GM19467 (cell line): ENCODE measurements at regions not wholly inside any gene's neighbourhood (a gene's known extent, or its start where the extent isn't known, plus 50 kb on each side); places are given as distances from the start of the nearest gene placed in this dataset.

Experiments
- ATAC-seq: cut with Tn5 transposase; IDR thresholded peaks from one replicate; pipeline ENCODE4 v1.9.1; 2021; ENCODE audit warnings: mild to moderate bottlenecking, moderate library complexity; ENCODE audit not compliant: unreplicated experiment

DNA sequence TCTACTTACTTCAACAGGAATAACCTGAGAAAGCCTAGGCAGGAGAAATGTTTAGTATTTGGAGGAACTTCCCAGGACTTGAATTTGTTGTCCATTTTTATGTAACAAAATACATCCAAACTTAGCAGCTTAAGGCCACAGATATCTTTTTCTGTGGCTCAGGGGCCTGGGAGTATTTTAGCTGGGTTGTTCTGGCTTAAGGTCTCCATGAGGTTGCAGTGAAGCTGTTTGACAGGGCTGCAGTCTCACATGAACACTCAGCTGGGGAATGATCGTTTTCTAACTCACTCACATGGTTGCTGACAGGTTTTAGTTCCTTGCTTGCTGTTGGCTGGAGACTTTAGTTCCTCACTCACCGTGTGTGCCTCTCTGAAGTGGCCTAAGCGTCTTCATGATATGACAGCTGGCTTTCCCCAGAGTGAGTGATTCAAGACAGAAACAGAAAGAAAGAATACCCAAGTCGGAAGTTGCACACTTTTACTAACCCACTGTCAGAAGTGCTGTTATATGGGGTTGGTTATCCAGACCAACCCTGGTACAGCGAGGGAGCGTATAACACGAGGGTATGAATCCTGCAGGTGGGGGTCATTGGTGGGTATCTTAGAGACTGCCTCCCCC lies 229.7 kb upstream of the TBL1XR1 start:
- ATAC-seq: peak; percentile 100

DNA sequence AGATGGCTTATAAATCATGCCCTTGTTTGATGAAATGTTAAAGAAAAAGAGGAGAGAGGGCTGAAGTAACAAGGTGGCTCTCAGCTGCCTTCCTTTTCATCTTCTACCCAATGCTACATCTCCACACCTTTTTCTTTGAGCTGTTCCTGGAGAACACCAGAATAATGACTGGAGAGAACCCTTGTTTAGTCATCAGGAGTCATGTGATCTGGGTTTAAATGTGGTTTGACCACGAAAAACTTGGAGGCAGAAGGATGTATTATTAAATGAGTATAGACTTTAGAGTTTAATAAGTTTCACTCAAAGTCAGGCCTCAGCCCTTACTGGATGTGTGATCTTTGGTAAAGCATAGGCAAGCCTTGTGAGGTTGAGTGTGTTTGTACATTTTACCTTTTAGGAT lies 230.3 kb upstream of the TBL1XR1 start:
- peak; percentile 1 for ATAC-seq

DNA sequence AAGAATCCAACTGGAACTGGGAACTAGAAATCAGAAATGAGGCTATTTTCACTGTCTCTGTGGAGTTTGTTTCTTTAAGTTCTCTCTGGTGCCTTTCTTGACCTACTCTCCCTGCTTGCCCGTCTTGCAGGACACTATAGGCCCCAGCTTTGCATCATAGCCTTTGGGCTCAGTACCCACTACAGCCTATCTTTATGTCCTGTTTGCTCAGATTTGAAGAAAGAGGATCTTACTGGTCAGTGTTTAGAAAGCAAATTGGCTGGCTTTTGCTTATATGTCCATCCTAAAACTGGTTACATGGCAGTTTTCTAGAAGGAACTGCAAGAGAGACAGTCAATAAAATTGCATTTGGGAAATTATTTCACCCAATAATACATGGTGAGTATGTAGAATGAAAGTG lies 231.8 kb upstream of the TBL1XR1 start:
- ATAC-seq: no peak

DNA sequence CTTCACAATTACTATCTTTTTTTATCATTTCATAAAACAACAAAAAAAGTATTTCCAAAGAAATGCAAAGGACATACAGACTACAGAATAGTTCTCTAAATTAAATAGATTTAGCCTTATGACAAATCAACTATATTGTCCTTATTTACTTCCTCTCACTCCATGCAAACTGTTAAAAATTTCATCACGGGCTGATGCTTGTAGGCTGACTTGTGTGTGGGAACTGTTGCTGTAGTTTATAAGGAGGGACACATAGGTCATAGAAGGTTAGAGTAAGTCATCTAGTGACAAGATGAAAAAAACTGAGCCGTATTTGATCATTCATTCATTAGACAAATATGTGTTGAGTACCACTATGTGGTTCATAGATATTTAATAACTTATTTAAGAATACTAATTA lies 232.5 kb upstream of the TBL1XR1 start:
- ATAC-seq: no peak

DNA sequence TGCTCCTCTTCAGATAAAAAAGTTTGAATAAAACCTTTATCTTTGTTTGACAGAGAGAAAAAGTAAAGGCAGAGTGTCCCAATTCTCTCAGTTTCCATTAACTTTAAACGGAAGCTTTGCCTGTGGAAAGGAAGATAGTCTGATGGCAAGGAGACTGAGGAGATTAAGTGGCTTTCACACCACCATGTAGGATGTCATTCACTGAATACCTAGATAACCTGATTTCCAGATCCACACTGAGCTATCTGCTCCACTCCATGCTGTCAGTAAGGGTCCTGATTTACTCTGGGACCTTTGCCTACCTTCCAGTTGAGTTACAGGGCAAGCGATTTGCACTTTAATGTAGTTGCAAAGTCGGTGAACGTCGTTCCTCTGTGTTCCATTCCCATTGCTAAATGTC lies 233.4 kb upstream of the TBL1XR1 start:
- ATAC-seq: no peak

DNA sequence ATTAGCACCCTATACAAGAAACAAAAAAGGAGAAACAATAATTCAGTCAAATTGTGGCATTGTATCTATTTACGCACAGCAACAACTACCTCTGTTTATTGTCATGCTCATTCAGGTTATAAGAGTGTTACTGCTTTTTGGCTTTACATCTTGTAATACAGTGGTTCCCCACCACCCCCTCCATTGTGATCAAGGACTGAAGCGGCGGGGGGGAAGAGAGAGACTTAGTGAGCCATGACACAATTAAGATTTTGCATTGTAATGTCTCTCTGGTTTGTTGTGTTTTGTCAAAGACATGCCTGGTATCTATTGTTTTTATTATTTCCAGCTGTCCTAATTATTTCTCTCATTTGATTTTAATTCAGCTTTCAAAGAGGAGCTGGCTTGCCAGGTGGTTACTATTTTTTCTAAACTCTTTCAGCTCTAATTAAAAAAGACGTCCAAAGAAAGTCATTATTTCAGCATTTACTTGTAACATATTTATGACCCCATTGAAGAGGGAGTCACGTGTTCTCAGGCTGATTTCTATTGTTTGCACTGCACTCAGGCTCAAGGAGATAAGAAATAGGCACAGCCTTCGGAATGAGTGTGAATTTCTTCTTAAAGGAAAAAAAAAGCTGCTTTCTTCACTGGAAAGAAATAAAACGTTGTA lies 234.4 kb upstream of the TBL1XR1 start:
- no peak for ATAC-seq

DNA sequence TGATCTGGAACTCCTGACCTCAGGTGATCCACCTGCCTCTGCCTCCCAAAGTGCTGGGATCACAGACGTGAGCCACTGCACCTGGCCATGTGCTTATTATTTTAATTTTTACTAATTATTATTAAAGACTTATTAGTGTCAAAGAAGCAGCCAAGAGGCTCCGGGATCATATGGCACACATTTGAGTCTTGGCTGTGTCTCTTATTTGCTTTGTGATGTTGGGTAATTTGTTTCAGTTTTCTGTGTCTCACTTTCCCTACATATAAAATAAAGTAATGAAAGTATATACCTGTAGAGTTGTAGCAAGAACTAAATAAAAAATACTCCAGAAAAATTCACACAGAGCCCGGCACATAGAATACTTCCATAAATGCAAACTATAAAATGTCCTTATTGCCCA lies 238.0 kb upstream of the TBL1XR1 start:
- ATAC-seq: no peak

DNA sequence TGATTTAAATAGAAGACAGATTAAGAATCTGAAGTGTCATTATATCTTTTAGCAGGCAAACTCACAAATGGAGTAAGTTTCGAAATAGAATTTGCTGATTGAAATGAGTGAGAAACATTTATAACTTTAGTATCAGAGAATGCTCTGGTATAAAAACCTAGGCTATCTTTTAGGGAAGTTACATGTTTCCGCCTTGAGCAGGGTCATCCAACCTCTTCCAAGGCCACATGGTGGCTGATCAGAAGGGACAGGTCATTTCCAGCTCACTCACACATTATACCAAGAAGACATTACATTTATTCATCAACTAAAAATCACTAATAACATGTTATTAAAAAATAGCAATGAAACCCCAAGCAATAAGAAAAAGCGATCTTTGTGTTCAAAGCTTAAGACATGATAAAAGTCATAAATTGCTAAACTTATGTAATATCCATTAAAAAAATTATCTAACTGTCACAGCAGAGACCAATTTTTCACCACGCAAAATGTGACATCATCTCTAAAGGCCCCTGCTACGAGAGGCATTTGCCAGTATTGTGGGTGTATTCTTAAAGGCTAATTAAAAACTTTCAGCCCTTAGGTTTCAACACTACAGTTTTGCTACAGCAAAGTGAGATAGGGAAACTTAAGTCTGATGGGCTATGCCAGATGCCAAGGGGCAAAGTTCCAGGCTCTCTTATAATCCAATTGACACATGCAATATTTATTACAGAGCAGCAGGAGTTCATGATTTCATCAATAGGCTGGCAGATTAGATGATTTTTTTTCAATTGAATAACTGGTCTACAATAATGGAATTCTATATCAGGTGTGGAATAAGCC lies 240.4 kb upstream of the TBL1XR1 start:
- ATAC-seq: no peak

DNA sequence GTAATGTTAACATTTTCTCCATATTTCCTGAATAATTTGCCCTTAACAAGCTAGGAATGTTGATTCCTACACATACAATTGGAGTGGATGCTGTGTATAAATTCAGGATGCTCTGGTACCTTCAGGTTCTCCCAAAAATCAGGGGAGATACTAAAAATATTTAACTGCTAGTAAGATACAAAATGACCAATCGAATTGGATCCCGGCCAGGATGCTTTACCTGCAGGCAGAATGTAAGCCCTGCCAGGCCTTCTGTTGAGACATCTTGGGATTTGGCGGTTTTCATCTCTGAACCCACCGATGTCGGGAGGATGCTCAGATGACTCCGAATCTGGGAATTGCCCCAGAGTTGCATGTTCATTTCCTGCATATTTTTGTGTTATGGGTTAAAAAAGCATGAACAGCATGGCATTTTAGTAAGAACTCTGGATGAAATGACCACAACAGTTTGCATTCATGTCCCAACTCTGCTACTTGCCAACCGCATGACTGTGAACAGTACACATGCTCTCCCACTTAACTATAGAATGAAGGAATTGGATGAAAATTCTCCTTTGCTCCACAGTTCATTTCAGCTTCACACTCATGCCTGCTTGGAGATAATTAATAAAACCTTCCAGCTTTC lies 241.4 kb upstream of the TBL1XR1 start:
- ATAC-seq: no peak

DNA sequence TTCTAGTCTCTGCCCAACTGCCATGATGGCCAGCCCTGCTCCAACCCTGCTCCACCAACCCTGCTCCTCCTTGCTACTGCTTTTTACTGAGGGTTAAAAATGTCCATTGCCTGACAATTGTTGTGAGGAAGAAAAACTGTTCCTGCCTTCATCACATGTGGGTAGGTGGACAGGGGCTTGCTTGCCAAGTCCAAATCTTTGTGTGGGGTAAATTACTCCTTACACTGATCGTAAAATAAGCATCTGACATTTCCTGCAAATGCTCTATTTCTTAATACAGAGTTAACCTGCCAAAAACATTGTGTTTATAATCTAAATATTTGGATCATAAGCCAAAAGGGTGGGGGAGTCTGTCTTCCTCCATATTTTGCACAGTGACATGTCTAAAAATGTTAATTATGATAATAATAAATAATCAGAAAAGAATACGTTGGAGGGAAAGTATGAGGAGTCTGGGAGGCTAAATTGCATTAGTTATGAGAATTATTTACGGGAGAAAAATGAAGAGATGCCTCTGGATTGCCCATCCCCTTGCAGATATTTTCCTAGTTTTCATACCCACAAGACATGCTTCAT lies 242.5 kb upstream of the TBL1XR1 start:
- no peak for ATAC-seq

DNA sequence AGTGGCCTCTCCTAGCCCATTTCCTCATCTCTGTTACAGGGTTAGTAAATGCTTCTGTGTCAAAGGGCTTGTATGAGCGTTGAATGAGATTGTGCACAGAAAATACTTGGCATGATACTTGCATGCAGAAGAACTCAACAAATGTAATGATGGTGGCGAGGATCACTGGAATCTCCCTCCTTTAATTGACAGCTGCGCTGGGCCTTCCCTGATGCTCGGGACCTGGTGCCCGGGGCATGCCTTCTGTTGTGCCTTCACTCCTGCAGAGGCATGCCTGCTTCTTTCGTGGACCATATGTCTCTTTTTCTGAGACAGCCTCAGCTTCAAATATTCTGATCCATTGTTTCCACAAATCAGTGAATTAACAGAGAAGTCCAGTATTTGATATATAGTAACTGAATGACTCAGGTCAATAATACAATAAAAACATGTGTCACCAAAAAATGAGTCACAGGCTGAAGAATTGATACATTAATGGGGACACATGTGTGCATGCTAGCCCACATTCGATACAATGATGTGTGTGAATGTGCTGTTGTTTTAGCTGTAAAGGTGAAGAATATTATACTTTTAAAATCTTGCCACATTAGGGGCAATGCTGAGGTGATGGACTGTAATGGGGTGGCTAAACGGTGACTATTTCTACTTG lies 243.3 kb upstream of the TBL1XR1 start:
- no peak for ATAC-seq

DNA sequence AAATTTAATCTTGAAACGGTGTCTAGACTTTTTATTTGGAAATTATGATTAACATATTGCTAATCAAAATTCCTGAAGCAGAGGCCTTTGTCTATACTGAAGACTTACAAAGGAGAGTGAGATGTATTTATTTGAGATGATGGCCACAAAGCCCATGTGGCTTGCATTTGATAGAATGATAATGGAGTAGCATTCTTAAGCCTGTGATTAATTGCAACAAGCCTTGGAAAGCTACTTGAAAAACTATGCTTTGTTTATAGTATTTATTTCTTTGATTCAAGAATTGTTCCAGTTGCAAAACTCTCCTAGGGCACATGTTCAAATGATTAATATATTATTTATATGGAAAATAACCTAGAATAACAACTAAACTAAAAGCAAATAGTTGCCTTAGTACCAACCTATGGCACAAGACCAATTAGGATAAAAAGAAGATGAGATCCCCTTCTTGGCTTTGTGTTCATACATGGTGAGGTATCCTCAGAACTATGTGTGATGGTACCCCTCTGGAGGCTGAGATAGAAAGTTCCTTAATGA lies 244.1 kb upstream of the TBL1XR1 start:
- ATAC-seq: no peak

DNA sequence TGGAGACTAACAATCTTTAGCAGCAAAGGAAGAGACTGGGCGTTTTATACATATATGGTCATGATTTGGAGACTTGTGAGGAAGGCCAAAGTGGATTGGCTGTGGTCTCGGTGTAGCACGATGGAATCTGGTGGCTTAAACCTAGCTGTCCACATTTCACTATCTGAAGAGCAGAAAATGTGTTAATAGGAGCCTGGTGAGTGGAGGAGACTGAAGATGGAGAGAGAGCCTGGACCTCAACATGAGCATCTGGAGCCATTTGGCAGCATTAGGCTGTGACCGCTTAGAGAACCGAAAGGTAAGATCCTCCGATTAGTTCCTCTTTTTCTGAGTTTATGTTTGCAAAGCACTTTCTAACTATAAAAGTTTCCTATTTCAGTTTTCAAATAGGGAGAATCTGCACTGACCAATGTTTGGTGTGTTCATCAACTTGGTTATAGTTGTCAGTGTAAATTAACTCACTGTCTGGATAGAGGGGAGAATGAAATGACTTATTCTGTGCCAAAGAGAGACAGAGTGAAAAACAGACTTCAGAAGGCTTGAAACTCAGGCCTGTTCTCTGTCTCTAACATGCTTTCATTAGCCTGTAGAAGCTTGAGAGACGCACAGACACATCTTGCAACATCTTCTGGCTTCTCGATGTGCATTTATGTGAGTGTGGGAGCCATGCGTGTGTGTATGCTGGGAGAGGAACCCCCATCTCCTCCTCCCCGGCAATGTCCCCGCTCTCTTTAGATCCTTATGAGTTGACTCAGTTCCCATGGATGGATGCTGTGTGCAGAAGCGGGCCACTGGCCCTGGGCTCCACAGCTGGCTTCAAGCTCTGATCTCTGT lies 244.7 kb upstream of the TBL1XR1 start:
- peak; percentile 97 for ATAC-seq

DNA sequence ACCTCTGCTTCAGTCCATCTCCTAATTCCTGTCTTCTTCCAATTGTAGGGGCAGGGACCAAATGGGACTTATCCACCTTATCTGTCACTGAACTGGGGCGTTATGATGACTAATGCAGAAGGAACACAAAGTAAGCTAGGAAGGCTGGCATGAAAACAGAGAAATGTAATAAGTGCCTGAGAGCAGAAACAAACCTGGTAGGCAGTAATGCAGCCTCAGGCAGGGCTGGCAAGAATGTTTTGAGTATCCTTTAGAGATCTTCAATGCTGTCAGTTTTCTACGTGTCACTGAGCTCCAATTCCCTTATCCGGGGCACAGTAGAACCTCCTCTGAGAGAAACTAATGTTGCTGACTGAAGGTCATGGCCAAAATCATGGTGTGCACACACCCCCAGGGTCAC lies 246.2 kb upstream of the TBL1XR1 start:
- ATAC-seq: no peak

DNA sequence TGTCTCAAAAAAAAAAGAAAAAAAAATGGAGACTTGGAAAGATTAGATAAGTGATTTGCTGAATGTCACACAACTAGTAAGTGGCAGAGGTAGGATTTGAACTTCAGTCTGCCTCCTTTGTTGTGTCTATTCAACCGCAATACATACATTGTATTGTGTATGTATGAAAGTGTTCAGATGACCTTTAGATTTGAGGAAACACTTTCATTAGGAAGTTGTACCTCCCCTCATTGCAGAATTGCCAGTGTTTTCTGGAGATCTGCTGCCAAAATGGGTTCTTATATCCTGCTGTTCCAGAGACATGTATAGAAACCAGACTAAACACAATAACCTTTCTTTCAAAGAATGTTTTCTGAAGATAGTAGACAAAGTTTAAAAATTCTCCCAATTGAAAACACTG lies 247.4 kb upstream of the TBL1XR1 start:
- ATAC-seq: no peak

DNA sequence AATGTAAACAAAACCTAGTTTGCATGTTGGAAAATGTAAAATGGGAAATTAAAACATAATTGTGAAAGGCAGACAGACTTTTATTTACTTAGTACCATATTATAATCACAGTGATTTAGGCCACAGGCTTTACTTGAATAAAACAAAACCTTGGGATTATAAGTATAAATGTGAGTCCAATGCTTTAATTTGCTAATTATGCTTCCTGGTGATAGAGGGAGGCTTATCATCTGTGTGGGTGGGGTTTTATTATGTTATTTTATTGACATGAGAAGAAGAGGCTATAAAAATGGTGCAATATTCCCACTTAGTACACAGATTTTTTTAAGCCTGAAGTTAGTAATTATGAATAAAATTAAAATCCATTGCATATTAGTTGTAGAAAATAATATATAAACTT lies 248.3 kb upstream of the TBL1XR1 start:
- no peak for ATAC-seq

DNA sequence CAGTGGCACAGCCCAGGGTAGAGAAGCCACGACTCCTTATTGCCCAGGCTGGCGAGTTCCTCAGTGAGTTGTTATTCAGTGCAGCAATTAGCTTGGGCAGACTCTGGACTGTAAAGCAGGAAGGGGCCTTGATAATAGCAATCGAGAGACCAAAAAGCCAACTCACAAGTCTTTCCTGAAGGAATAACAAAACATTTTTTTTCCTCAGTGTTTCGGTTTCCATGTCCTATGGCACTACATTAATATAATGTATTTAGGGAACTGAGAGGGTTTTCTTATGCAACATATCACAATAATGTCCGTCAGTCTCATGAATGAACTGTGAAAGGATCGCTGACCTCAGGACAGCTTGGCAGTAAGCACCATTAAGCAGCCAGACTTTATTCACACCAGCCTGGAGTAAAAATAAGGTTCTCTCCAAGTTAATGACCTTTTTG lies 248.9 kb upstream of the TBL1XR1 start:
- no peak for ATAC-seq

DNA sequence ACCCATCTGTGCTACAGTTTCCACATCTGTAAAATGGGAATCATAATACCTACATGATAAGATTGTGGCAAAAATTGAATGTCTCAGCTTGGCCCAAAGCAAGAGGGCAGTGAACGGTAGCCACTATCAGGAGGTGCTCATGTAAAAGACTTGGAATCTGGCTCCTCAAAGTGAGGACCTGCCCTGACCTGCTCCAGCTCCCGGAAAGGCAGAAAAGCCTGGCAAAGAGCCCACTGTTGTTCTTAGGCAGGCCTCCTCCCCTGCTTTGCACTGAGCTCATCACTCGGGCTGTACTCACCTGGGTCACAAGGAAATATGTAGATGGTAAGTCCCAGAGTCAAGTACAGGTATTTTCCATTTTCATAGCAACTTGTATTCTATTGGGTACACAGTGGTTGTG lies 250.7 kb upstream of the TBL1XR1 start:
- ATAC-seq: no peak

DNA sequence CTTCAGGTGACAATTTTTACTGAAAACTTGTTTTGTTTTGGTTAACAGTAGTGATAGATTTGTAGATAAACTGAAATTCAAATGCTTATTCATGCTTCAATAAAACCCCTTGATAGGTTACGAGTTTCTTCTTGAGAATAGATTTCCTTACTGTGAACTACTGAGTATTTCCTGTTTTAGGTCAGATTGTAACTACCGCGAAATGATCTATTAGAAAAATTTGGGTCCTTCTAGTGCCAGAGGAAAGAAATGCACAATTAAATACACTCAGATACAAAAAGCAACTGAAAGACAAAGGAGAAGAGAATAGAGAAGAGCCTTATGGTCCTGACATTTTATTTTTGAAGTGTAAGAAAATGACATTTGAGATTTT lies 251.7 kb upstream of the TBL1XR1 start:
- peak; percentile 20 for ATAC-seq
